GM21528 (cell line): ENCODE measurements at regions not wholly inside any gene's neighbourhood (a gene's known extent, or its start where the extent isn't known, plus 50 kb on each side); places are given as distances from the start of the nearest gene placed in this dataset.
"Not testable (repeated sequence)": the region's sequence is repeated elsewhere in the genome, so short reads cannot be mapped to it uniquely, and the experiment has no call there.

ENCODE experiments used
- ATAC-seq: cut with Tn5 transposase; IDR thresholded peaks from one replicate; pipeline ENCODE4 v1.9.1; 2021; ENCODE audit warnings: mild to moderate bottlenecking, moderate library complexity; ENCODE audit not compliant: unreplicated experiment, low FRiP score

DNA sequence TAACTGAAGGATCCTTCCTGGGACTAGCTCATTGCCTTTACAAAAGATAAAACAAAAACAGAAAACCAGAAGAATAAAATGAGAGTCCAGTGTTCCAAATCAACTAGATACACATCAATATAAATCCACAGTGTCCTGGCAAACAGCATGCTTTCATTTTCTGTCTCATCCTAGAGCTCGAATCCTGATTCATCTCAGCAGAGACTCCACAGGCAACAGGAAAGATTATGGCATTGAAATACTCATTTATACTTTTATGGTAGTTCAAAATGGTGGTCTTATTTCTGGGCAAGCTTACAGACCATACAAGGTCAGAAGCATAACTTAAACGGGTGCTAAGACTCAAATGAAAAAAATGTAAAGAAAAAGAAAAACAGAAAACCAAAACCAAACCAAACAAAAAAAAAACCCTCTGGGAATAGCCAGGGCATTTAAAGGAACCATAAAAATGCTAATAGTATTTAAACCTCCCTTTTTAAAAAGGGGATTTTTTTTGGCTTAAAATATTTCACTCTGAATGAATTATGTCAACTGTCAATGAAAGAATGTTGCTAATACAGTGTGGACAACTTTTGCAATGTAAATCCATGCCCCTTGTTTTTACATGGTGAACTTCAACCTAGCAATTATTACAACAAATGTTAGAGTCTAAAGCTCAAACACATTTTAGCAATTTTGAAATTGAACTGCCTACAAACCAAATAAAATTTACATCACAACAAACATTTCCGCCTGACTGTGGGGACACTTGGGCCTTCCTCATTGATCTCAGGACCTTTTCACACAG, 57.9 kb downstream of the GPR101 start:
- ATAC-seq: no peak

DNA sequence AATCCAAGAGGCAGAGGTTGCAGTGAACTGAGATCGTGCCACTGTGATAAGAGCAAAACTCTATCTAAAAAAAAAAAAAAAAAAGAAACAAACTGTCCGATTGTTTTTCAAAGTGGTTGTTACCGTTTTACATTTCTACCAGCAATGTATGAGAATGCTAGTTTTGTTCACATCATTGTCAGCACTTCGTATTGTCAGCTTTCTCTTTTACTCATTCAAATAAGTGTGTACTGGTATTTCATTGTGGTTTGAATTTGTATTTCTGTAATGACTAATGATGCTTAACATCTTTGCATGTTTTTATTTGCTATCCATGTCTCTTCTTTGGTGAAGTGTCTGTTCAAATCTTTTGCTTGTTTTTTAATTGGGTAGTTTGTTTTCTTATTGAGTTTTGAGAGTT, 65.8 kb downstream of the GPR101 start:
- no peak for ATAC-seq

DNA sequence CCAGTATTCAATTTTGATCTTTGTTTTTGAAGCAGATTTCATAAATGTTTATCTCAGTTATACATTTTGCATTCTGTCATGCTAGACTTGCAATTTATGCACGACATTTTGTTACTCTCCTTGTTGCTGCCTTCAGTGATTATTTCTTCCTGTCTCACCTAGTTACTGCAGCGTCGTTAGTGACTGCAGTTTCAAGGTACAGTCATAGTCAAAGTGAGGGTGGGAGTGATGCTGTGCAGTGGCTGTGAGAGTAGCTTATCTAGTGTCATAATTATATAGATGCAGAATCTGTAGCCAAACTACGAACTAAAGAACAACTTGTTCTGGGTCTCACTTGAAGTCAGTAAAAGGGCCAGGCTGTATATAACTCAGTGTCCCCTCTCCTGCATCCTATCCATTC, 69.8 kb downstream of the GPR101 start:
- ATAC-seq: no peak

DNA sequence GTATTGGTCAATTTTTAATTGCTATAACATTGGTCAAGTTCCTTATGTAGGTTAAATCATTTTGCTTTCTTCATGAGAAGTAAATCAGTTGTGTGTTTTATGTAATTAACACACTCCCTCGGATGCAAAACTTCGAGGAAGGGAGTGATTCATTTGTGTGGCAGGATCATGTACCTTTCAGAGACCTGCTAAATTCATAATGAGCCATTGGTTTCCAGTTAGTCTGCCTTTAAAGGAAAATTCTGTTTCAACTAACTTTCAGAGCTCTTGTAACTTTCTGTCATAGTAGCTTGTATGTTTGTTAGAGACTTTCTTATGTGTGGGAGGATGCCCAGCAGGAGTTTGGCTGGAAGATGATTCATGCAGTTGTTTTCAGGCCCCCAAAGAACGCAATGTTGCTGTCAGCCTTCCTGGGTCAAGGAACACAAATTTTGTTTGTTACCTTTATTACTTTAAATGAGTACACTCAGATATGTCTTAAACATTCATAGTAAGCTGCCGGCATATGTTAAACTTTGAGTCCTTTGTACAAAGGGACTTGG, 72.1 kb downstream of the GPR101 start:
- ATAC-seq: no peak

DNA sequence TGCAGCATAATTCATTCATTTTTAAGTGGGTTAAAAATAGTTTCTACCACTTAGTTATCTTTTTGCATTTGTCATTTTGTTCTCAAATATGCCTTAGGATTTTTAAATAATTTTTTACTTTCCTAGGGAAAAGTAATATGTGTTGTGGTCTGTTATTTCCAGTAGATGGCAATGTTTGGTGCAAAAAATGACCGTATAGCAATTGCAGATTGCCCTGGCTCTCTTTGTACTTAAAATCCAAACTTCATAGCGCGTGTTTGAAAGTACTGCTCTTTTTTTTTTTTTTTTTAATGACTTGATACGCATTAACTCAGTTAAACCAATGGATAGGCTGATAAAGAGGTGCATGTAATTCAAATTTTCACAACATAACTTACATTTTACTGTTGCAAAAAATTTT, 74.4 kb upstream of the RBMX start:
- ATAC-seq: no peak

DNA sequence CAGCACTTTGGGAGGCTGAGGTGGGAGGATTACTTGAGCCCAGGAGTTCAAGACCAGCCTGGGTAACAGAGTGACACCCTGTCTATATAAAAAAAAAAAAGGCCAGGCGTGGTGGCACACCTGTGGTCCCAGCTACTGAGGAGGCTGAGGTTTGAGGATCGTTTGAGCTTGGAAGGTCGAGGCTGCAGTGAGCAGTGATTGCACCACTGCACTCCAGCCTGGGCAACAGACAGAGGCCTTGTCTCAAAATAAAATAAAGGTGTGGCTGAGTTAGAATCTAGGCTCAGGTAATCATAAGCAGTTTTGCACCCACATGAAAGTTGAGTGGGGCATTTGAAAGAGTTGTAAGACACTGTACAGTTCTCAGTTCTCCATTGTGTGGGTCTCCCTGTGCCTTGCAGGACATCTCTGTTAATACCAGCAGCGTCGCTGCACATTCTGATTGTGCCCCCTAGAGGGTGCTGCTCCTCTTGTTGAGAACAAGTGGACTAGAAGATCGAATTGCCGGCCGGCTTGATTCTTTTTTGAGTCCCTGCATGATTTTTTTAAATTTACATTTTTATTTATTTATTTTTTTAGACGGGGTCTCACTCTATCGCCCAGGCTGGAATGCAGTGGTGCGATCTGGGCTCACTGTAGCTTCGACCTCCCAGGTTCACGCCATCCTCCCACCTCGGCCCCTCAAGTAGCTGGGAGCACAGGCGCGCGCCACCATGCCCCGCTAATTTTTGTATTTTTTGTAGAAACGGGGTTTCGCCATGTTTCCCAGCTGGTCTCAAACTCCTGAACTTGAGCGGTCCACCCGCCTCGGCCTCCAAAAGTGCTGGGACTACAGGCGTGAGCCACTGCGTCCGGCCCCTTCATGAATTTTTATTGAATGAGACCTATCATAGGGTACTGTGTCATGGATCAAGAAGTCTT, 73.6 kb upstream of the RBMX start:
- peak; percentile 98 for ATAC-seq

DNA sequence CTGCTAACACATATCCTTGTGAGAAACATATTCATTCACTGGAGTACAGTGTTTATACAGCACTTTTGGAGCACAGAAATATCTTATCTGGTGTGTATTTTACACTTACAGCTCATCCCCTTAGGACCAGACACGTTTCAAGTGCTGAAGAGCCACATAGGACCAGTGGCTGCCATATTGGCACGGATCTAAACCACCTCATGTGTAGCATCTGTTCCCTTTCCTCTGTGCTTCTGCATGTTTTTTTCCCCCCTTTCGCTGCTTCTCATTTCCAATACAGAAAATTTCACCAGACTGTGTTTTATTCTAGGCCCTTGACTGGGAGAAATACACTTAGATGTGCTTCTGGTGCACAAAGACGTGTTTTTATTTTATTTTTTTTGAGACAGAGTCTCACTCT, 69.7 kb upstream of the RBMX start:
- no peak for ATAC-seq

DNA sequence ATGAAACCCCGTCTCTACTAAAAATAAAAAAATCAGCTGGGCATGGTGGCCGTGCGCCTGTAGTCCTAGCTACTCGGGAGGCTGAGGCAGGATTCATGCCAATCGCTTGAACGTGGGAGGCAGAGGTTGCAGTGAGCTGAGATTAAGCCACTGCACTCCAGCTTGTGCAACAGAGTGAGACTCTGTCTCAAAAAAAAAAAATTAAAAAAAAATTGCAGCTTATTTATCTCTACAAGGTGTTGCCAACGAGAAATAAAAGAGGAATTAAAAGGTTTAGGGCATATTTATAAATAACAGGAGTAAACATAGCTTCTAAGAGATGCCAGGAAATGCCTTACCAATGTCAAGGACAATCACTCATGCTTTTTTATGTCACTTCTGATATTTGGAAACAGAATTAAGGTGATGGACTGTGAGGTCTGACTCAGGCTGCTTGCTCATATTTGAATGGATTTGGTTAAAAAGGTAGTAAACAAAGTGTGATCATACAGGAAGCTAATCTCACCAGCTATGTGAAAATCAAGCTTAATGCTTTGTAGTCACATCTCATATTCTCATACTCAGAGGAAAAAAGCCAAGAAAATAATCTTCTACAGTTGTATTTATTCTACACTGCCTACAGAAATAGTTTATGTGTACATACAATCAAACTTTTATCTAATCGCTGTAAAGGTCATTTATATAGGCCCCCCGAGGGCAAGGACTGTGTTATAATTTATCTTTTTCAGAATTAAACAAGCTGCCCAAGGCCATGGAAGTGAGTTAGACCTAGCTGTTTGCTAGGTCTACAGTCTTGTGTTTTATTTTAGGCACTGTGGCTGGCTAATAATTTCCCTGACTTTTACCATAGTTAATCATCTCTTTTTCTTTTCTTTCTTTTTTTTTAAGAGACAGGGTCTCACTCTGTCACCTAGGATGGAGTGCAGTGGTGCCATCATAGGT, 61.1 kb upstream of the RBMX start:
- ATAC-seq: no peak

DNA sequence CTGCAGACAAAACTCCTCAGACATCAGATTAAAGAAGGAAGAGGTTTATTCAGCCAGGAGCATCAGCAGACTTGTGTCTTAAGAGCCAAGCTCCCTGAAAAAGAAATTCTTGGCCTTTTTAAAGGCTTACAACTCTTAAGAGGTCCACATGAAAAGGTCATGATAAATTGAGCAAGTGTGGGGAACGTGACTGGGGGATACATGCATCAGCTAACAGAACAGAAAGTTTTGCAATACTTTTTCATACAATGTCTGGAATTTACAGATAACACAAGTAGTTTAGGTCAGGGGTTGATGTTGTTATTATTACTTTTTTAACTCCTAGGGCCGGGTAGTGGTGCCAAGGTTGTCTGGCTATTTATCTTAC, 55.6 kb upstream of the RBMX start:
- no peak for ATAC-seq

DNA sequence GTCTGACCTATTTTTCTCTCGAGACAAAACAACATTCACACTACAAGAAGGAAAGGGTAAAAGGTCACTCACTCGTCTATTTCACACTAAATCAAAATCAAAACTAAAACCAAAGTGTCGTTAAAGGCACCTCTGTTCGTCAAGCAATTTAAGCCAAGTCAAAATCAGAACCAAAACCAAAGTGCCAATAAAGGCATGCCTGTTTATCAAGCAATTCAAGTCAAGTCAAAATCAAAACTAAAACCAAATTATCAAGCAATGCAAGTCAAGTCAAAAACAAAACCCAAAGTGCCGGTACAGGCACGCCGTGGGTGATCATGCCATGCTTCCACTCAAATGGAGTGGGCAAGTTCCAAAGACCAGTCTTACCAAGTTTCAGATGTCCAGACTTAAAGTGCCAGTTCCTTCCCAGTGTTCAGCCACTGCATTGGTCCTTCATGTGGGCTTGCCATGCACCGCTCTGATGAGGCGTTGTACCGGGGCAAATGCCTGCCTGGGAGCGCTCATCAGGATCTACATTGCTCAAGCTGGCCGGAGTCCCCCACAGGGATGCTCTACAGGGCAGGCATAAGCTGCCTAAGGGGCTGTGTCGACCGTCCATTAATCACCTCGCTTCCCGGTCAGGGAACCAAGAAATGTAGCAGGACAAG, 55.1 kb upstream of the RBMX start:
- not testable (repeated sequence) for ATAC-seq

DNA sequence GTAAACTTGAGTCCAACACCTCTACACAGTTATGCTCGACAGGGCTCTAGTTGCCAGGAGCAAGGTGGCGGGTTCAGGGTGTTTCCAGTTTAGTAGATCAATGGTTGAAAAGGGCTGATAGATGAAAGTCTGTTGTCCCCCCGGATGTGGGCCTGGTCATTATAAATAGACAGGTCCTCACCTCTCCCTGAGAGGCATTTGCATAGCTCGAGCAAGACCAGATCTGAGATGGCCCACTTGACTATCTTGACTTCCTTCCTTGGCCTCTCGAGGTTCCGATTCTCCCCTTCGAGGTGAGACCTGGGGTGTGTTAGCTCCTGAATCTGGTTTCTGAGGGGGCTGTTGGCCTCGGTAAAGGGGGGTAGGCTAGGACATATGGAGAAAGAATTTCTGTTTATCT, 54.1 kb upstream of the RBMX start:
- ATAC-seq: not testable (repeated sequence)

DNA sequence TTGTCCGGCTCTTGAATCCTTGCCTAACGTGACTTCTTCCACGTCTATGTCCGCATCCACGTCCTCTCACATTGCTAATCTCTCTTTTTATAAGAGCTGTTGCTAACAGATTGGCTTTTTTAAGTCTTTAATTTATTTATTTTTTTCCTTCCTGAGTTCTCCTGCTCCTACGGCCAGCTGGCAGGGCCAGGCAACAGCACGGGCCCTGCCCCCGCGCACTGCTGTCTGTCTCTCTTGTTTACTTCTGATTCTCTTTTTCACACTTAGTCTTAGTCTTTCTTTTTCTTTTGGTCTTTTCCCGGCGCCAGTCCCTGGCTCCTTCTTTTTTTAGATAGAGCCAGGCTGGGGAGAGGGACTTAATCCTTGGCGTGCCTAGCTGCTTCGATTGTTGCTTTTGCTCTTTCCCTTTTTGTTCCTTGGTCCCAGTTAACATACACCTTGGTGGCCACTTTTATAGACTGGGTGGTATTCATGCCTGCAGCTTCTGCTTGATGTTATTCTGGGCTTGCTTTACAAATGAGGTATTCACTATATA, 53.2 kb upstream of the RBMX start:
- no peak for ATAC-seq

DNA sequence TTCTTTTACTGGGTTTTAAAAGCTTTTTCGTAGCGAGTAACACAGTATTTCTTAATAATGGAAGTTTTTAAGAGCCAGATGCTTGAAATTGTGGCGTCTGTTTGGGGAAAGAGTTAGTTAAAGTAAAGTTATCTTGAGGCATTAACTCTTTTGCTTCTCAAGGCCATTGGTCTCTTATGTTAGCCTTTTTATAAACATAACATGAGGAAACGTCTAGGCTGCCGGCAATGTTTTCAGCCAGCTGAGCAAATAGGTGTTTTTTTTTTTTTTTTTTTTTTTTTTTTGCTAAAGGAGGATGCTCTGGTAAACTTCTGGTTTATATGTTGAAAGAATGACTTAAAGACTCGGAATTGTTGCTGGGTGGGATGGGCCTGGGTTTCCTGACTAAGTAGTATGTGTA, 51.1 kb upstream of the RBMX start:
- ATAC-seq: no peak
